SK-N-SH treated with all-trans-retinoic acid at 6 μM for 48 hours (cell line): ENCODE measurements at regions not wholly inside any gene's neighbourhood (a gene's known extent, or its start where the extent isn't known, plus 50 kb on each side); places are given as distances from the start of the nearest gene placed in this dataset.

Source experiments
- CREB5 ChIP-seq: fragments of 250-450 bp; sonication (Bioruptor Pico); IDR thresholded peaks from 2 replicates; pipeline ENCODE4 v1.5.1; 2020; ENCODE audit warnings: low read depth, mild to moderate bottlenecking, moderate library complexity
- ESRRG ChIP-seq: fragments of 250-450 bp; sonication (Bioruptor Pico); IDR thresholded peaks from 2 replicates; pipeline ENCODE4 v1.6.1; 2021; ENCODE audit warnings: mild to moderate bottlenecking
- OSR1 ChIP-seq: fragments of 250-450 bp; sonication (Bioruptor Pico); IDR thresholded peaks from 2 replicates; pipeline ENCODE4 v1.8.0; 2022; ENCODE audit warnings: moderate library complexity, mild to moderate bottlenecking, inconsistent platforms
- PATZ1 ChIP-seq: fragments of 250-450 bp; sonication (Bioruptor Pico); IDR thresholded peaks from 2 replicates; pipeline ENCODE4 v1.8.0; 2020; ENCODE audit warnings: mild to moderate bottlenecking, moderate library complexity, borderline replicate concordance
- SNAI2 ChIP-seq: fragments of 250-450 bp; sonication (Bioruptor Pico); IDR thresholded peaks from 2 replicates; pipeline ENCODE4 v1.5.0; 2020; ENCODE audit warnings: mild to moderate bottlenecking, moderate library complexity
- TOX ChIP-seq: fragments of 250-450 bp; sonication (Bioruptor Pico); IDR thresholded peaks from 2 replicates; pipeline ENCODE4 v1.8.0; 2021; ENCODE audit warnings: mild to moderate bottlenecking, moderate library complexity, borderline replicate concordance
- ZC3H10 ChIP-seq: fragments of 250-450 bp; sonication (Bioruptor Pico); IDR thresholded peaks from 2 replicates; pipeline ENCODE4 v1.5.1; 2021; ENCODE audit warnings: mild to moderate bottlenecking, moderate library complexity
- ZFP3 ChIP-seq: fragments of 250-450 bp; sonication (Bioruptor Pico); IDR thresholded peaks from 2 replicates; pipeline ENCODE4 v1.5.0; 2020; ENCODE audit warnings: mild to moderate bottlenecking, moderate library complexity
- ZFP30 ChIP-seq: fragments of 450-650 bp; formaldehyde crosslinking; IDR thresholded peaks from 2 replicates; pipeline ENCODE4 v1.5.0; 2022; ENCODE audit warnings: mild to moderate bottlenecking, moderate library complexity
- ZNF565 ChIP-seq: fragments of 450-650 bp; formaldehyde crosslinking; conservative IDR thresholded peaks from 2 replicates; pipeline ENCODE4 v1.5.0; 2020; ENCODE audit warnings: low read depth, mild to moderate bottlenecking, moderate library complexity
- ZNF70 ChIP-seq: fragments of 450-650 bp; formaldehyde crosslinking; IDR thresholded peaks from 2 replicates; pipeline ENCODE4 v1.5.0; 2020; ENCODE audit warnings: mild to moderate bottlenecking, moderate library complexity

GRCh38 chr15:67968966-67969365 is 85.1 kb upstream of the PIAS1 start:
- TF ChIP-seq ZNF565 (CRISPR knock-in tag) (no peak), ZNF70 (CRISPR knock-in tag) (no peak), CREB5 (CRISPR knock-in tag) (no peak), ZC3H10 (no peak), PATZ1 (no peak), ESRRG (CRISPR knock-in tag) (no peak), ZFP3 (CRISPR knock-in tag) (no peak), OSR1 (no peak), TOX (CRISPR knock-in tag) (no peak), ZFP30 (no peak), SNAI2 (CRISPR knock-in tag) (no peak)
